ENCODE measurements at regions not wholly inside any gene's neighbourhood (a gene's known extent, or its start where the extent isn't known, plus 50 kb on each side); places are given as distances from the start of the nearest gene placed in this dataset.

DNA sequence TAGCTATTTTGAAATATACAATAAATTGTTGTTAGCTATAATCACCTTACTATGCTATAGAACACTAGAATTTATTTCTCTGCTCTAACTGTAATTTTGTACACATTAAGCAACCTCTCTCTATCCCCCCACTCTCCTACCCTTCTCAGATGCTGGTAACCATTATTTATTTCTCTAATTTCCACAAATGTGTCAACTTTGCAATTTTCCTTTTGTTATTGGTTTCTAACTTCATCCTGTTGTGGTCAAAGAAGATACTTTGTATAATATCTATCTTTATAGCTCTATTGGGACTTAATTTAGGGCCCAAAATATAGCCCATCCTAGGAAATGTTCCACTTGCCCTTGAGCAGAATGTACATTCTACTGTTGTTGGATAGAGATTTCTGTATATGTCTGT is 229.3 kb downstream of the SATB1 start:
- intact Hi-C loops (cut with DNase I), result no loop called here

DNA sequence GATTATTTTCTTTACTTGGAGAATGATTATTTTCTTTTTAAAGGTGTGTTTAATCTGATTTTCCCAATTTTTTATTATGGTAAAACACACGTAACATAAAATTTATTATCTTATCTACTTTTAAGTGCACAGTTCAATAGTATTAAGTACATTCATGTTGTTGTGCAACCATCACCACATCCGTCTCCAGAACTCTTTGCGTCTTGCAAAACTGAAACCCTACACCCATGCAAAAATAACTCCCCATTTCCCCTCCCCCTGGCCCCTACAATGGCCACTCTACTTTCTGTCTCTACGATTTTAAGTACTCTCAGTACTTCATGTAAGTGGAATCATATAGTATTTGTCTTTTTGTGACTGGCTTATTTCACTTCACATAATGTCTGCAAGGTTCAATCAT is 230.7 kb downstream of the SATB1 start:
- H3K9me3 ChIP-seq, result no peaks in the 10 kb centered on the region
- no peak for DNase-seq

More for the DNA sequence above, 229.3 kb downstream of the SATB1 start:
- Histone ChIP-seq H3K36me3 (no peaks in the 10 kb centered on the region), H3K9me3 (no peaks in the 10 kb centered on the region), H3K4me3 (replicated peaks in 1 of 3) (no peak overlapping the region), H3K4me1 (no peaks in the 10 kb centered on the region), H3K27me3 (no peaks in the 10 kb centered on the region), H3K27ac (no peak overlapping the region)
- no peak for DNase-seq
- no peak for TF ChIP-seq CTCF (IDR thresholded peaks at IDR 0.05)
- no peak for TF ChIP-seq POLR2A (IDR thresholded peaks at IDR 0.05)

GRCh38 chr3:18190646-18191045 is 234.5 kb downstream of the SATB1 start:
- Histone ChIP-seq H3K4me1 (no peaks in the 10 kb centered on the region), H3K9me3 (no peaks in the 10 kb centered on the region), H3K27ac (no peak overlapping the region), H3K36me3 (no peaks in the 10 kb centered on the region), H3K4me3 (replicated peaks in 1 of 3) (no peak overlapping the region), H3K27me3 (no peaks in the 10 kb centered on the region)
- intact Hi-C loops (cut with DNase I), result no loop called here
- no peak for TF ChIP-seq CTCF (IDR thresholded peaks at IDR 0.05)
- TF ChIP-seq POLR2A (IDR thresholded peaks at IDR 0.05), result no peak
- no peak for DNase-seq

More for the DNA sequence above, 230.7 kb downstream of the SATB1 start:
- Histone ChIP-seq H3K27ac (no peak overlapping the region), H3K4me3 (replicated peaks in 1 of 3) (no peak overlapping the region), H3K27me3 (no peaks in the 10 kb centered on the region), H3K36me3 (no peaks in the 10 kb centered on the region), H3K4me1 (no peaks in the 10 kb centered on the region)
- intact Hi-C loops (cut with DNase I), result no loop called here
- TF ChIP-seq CTCF (IDR thresholded peaks at IDR 0.05), result no peak
- TF ChIP-seq POLR2A (IDR thresholded peaks at IDR 0.05), result no peak
- WGBS, 2 donors, result 59 to 63% methylated on average over 4 of the region's 4 CpGs

DNA sequence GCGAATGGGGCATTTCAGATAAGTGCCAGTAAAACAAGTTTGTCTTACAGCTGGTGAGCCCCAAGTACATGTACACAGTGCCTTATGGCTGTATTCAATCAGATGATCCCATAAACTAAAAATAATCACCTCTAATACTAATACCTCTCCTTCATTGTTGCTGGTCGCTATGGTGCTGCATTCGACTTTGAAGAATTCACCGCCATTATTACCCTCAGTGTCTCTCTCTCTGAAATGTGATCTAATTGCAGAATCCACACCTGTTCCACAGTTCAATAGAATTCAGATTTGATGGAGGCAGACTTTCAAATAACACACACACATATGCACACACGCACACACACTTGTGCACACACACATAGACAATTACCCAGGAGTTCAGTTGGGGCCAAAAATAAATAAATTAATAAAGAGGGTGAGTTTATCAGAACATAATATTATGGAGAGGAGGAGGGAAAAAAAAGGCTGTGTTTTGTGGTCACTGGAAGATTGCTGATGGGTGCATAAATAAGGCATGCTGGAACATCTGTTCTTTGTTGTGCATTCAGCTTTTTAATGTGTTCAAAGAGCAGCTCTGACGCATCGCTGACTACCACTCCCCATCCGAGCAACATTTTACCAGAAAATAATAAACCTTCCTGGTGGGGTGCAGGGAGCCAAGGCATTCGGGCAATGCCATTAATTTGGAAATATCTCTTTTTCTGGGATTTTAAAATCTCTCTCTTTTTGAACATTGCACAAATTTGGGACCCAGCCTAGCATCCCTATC is 235.7 kb downstream of the SATB1 start:
- DNase-seq, result no peak
- Histone ChIP-seq H3K27me3 (no peaks in the 10 kb centered on the region), H3K36me3 (no peaks in the 10 kb centered on the region), H3K27ac (no peak overlapping the region), H3K9me3 (no peaks in the 10 kb centered on the region), H3K4me3 (replicated peaks in 1 of 3) (no peak overlapping the region), H3K4me1 (no peaks in the 10 kb centered on the region)
- TF ChIP-seq CTCF (IDR thresholded peaks at IDR 0.05) (no peak), POLR2A (IDR thresholded peaks at IDR 0.05) (no peak)
- WGBS, 2 donors, result 85 to 87% methylated on average over 9 of the region's 9 CpGs
- intact Hi-C loops (cut with DNase I), result no loop called here

DNA sequence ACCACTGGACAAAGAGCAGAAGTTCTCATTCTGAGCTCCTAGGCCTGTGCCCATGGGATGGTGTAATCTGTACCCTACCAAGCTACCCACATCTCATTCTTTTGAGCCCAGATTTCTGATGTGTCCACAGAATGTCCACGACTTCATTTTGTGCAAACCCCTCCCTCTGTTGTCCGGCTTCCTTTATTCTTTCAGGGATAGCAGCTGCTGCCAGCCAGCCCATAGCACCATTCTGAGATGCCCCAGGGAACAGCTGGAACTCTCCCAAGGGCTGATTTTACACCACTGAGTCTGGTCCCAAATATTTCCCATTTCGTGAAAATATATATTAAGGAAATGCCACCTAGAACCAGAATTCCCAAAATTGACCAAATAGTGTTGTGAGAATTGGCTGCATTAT is 236.6 kb downstream of the SATB1 start:
- H3K27ac ChIP-seq, result no peak overlapping the region
- no peaks in the 10 kb centered on the region for H3K36me3 ChIP-seq
- WGBS, 2 donors, result 76 to 83% methylated on average over 3 of the region's 3 CpGs
- no peaks in the 10 kb centered on the region for H3K9me3 ChIP-seq
- no peak for DNase-seq
- no peak for TF ChIP-seq CTCF (IDR thresholded peaks at IDR 0.05)
- TF ChIP-seq POLR2A (IDR thresholded peaks at IDR 0.05), result no peak
- no peak overlapping the region for H3K4me3 ChIP-seq (replicated peaks in 1 of 3)
- intact Hi-C loops (cut with DNase I), result no loop called here
- no peaks in the 10 kb centered on the region for H3K4me1 ChIP-seq
- no peaks in the 10 kb centered on the region for H3K27me3 ChIP-seq
